HG02642 (cell line): ENCODE measurements at regions not wholly inside any gene's neighbourhood (a gene's known extent, or its start where the extent isn't known, plus 50 kb on each side); places are given as distances from the start of the nearest gene placed in this dataset.
"Not testable (repeated sequence)": the region's sequence is repeated elsewhere in the genome, so short reads cannot be mapped to it uniquely, and the experiment has no call there.

ENCODE experiments used
- ATAC-seq: cut with Tn5 transposase; IDR thresholded peaks from one replicate; pipeline ENCODE4 v1.9.1; 2021; ENCODE audit warnings: mild to moderate bottlenecking; ENCODE audit not compliant: unreplicated experiment, poor library complexity

DNA sequence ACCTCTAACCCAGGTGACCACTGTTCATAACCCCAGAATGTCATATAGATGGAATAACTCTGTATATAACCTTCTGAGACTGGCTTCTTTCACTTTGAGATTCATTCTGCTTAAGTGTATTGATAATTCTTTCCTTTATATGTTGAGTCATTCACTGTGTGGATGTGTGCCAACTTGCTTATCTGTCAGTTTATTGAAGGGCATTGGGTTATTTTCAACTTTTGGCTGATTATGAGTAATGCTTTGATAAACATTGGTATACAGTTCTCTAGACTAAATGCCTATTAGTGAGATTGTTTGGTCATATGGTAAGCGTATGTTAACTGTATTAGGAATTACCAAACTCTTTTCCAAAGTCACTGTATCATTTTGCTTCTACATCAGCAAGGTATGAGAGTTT is 453.4 kb upstream of the SPTLC3 start:
- ATAC-seq: no peak

GRCh38 chr20:12555849-12556248 is 452.9 kb upstream of the SPTLC3 start:
- ATAC-seq: not testable (repeated sequence)

- no peak for ATAC-seq
Measured at GRCh38 chr20:12557224-12557623, 451.5 kb upstream of the SPTLC3 start.

- ATAC-seq: no peak
Measured at GRCh38 chr20:12564979-12565378, 443.8 kb upstream of the SPTLC3 start.

DNA sequence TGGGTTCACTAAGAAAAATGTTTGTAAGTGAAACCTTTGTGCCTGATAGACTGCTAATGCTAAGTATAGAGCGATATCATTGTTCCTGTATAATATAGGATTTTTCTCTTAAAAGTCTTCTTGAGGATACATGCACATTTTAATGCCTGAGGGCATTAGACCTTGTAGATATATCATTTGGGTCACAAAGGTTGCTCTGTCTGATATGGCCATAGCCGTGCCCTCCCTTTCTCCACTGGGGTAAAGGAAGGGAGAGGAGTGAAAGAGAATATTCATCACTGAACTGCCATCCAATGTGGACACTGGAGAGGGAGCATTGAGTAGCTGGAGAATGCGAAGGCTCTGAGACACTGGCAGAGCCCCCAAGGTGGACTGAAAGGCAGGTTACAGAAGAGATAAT is 442.2 kb upstream of the SPTLC3 start:
- ATAC-seq: no peak

DNA sequence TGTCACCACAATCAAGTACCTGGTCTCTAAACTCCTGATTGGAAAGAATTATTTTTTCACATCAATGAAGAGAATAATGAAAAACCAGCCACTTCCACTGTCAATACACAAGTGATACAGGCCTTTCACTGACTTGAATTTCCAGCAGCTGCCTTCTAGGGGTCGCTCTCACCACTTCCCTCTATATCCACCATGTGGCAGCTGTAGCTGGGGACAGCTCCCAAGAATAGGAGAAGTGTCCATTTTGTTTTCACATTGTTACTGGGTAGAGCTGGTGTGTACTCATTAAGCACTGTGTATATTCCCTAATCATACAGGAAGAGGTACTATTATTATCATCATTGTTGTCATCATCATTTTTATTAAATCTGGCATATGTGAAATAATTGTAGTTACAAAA is 438.4 kb upstream of the SPTLC3 start:
- ATAC-seq: no peak

- no peak for ATAC-seq
Measured at GRCh38 chr20:12573442-12573841, 435.3 kb upstream of the SPTLC3 start.

DNA sequence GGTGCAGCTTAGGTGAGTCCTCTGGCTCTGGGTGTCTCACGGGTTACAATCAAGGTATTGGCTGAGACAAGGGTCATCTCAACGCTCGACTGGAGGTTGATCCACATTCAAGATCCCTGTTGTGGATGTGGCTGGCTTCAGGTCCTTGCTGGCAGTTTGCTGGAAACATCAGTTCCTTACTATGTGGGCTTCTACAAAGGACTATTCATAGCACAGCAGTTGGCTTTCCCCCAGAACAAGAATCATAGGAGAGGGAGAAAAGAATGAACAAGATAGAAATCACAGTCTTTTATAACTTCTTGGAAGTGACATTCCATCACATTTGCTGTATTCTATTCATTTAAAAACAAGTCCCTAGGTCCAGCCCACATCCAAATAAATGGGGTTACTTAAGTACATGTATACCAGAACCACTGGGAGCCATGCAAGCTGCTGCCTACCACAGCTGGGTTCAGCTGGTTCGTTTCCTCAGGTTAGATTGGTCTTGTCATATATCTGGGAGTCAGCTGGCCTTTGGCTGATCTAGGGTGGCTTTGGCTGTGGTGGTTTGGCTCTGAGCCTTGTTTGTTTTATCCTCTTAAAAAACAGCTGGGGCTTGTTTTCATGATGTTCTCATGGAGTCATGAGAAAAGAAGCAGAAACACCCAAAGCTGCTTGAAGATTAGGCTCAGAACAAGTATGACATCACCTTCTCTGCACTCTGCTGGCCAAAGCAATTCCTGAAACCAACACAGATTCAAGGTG is 433.2 kb upstream of the SPTLC3 start:
- no peak for ATAC-seq

- no peak for ATAC-seq
Measured at GRCh38 chr20:12577213-12577612, 431.6 kb upstream of the SPTLC3 start.

DNA sequence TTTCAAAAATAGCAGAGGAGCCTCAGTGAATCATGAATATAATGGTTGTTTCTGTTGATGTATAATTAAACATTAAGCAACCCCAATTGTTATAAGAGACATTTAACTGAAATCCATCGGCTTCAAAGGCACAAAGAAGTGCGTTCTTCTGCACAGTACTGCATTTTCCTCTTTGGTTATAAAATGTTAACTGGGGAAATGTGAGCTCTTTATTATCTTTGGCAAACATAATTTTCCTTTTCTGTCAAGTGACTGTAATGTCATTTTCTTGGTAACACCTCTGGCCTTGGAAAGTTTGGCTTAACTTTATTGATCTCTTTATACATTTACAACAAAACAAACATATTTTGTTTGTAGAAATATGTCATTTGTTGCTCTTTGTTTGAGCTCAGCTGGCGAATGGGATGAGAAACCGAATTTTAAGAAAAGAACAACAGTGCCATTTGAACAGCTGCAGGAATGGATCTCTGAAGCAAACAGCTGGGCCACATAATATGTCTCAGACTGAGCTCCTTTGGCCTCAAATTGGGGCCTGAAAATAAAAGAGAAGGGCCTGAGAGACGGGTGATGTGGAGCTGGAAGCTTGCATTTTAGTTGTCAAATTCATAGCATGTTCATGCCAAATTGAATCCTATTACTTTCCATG is 427.0 kb upstream of the SPTLC3 start:
- no peak for ATAC-seq

DNA sequence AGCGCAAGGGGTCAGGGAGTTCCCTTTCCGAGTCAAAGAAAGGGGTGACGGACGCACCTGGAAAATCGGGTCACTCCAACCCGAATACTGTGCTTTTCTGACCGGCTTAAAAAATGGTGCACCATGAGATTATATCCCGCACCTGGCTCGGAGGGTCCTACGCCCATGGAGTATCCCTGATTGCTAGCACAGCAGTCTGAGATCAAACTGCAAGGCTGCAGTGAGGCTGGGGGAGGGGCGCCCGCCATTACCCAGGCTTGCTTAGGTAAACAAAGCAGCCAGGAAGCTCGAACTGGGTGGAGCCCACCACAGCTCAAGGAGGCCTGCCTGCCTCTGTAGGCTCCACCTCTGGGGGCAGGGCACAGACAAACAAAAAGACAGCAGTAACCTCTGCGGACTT is 426.1 kb upstream of the SPTLC3 start:
- ATAC-seq: not testable (repeated sequence)

DNA sequence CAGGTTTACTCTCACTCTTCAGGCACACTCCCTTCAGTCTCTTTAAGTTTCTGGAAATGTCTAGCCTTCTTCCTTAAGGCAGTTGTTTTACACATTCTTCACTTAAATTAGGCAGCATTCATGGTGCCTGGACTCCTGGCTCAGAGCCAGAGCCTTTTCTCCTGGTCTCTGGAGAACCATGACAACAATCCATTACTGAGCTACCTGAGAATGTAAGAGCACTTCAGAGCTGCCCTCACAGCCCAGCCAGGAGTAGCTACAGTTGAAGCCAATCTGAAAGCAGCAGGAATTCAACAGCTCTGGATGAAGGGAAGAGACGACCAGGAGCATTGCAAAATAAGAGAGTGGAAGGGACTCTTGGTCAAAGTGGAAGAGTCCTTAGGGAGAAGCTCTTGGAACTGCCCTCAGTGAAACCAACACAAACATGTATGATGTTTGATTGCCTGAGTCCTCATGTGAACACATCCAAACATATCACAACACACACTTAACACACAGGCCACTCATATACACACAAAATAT is 416.8 kb upstream of the SPTLC3 start:
- no peak for ATAC-seq

DNA sequence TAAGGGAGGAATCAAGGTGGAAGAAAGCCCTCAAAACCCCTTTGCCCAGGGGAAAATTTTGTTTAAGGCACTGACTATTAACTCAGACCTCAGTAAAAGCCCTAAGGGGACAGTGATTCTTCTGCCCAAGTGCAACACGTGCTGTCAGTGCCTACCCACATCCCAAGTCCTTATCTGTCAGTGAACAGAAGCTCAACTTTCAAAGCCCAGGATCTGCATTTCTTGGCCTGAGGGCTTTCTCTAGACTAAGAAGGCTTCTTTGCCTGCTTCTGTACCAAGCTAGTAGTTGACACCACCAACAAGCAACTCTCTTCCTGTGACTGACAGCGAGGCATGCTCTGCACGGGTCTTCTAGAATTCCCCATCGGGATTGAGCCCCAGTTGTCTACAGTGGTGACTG is 416.0 kb upstream of the SPTLC3 start:
- ATAC-seq: no peak

GRCh38 chr20:12593342-12593873 is 415.4 kb upstream of the SPTLC3 start:
- no peak for ATAC-seq

DNA sequence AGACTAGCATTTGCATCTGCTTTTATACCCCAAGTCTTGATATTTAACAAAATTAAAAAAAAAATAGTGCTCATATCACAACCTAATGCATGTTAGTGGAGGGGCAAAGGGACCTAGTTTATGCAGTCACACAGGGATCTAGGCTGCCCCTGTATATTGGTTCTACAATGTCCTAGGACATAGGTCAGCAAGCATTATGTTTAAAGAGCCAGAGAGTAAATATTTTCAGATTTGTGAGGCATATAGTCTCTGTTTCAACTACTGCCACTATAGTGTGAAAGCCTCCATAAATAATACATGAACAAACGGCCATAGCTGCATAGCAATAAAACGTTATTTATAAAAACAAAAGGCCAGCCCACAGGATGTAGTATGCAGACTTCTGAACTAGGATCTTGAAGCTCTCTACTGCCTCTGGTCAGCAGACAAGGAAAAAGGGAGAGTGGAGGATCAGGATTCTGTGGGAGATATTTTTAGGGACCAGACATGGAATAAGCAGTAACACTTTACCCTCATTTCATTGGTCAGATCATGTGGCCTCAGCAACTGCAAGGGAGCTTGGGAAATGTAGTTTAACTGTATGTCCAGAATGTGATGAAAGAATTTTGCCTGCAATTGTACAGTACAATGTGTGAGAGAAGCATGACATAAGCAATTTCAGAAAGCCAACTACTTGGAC is 414.2 kb upstream of the SPTLC3 start:
- ATAC-seq: no peak

GRCh38 chr20:12595841-12596240 is 412.9 kb upstream of the SPTLC3 start:
- ATAC-seq: no peak

DNA sequence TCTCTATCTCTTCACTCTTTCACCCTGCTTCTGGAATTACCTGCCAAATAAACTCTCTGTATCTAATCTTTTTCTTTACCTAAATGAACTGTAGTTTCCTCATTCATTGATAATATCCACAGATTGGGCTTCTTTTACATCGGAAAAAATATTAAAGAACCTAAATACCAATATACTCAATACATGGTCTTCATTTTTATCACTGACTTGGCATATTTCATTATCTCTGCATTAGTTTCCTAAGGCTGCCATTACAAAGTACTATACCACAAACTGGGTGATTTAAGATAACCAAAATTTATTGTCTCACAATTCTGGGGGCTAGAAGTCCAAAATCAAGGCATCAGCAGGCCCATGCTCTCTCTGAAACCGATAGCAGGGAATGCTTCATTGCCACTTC is 411.9 kb upstream of the SPTLC3 start:
- ATAC-seq: no peak

GRCh38 chr20:12597551-12597950 is 411.2 kb upstream of the SPTLC3 start:
- no peak for ATAC-seq

DNA sequence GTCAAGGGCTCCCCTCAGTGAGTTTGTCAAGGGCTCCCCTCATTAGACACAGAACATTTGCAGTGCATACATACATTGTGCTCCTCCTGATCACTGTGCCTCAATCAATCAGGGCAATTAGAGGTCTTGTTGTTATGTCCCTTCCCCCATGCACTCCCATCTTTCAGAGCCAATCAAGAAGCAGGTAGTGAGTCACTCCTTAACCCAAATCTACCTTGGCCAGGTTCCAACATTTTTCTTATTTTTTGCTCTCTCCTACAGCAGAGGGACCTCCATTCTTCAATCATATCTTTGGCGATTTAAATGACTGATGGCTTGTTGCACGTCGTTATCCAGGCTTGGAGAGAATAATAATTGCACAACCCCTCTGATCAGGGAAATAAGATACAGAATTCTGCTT is 409.9 kb upstream of the SPTLC3 start:
- no peak for ATAC-seq

- no peak for ATAC-seq
Measured at GRCh38 chr20:12599494-12599893, 409.3 kb upstream of the SPTLC3 start.

GRCh38 chr20:12605751-12606150 is 403.0 kb upstream of the SPTLC3 start:
- ATAC-seq: no peak
